K562 (cell line): ENCODE measurements at regions not wholly inside any gene's neighbourhood (a gene's known extent, or its start where the extent isn't known, plus 50 kb on each side); places are given as distances from the start of the nearest gene placed in this dataset.

Experiments
- ASH1L ChIP-seq: fragments of 450-650 bp; IDR thresholded peaks from 2 replicates; pipeline ENCODE4 v1.6.1; 2018; ENCODE audit warnings: borderline replicate concordance, mild to moderate bottlenecking, low read depth; ENCODE audit not compliant: partially characterized antibody
- CREB1 ChIP-seq, 2 experiments: sonication (generic) in 1 of 2; formaldehyde crosslinking in 1 of 2; IDR thresholded peaks; 2 replicates each; pipeline versions ENCODE4 v1.6.1 to v1.8.0; 2012 to 2022; ENCODE audit warnings: inconsistent platforms in 1 of 2, mild to moderate bottlenecking in 1 of 2, missing genetic modification reagents in 1 of 2, moderate library complexity in 1 of 2
- CTBP1 ChIP-seq: fragments of 450-650 bp; IDR thresholded peaks from 2 replicates; pipeline ENCODE4 v1.6.1; 2016; ENCODE audit warnings: borderline replicate concordance
- KDM5B ChIP-seq: fragments of 200-600 bp; sonication (generic); IDR thresholded peaks from 2 replicates; pipeline ENCODE4 v1.6.1; 2012; ENCODE audit warnings: low read depth, mild to moderate bottlenecking, moderate library complexity, low read length, control low read depth, inconsistent platforms; ENCODE audit not compliant: insufficient replicate concordance
- MAZ ChIP-seq, 2 experiments: fragments of 450-650 bp in 1 of 2; sonication (generic) in 1 of 2; formaldehyde crosslinking; IDR thresholded peaks in 1 of 2; conservative IDR thresholded peaks in 1 of 2; 2 replicates each; pipeline versions ENCODE4 v1.4.0 to v1.5.0; 2020; ENCODE audit warnings: mild to moderate bottlenecking in 1 of 2, missing genetic modification reagents in 1 of 2
- PHF8 ChIP-seq: fragments of 200-600 bp; sonication (generic); IDR thresholded peaks from 2 replicates; pipeline ENCODE4 v1.6.1; 2012; ENCODE audit warnings: mixed run types, mild to moderate bottlenecking, inconsistent platforms, low read length, moderate library complexity, borderline replicate concordance
- POLR2AphosphoS5 ChIP-seq: IDR thresholded peaks from 2 replicates; pipeline ENCODE4 v1.6.1; 2011; ENCODE audit warnings: mild to moderate bottlenecking, low read depth, low read length, moderate library complexity; ENCODE audit not compliant: control insufficient read depth, insufficient read depth
- POLR2G ChIP-seq: fragments of 200-400 bp; formaldehyde crosslinking; IDR thresholded peaks from 2 replicates; pipeline ENCODE4 v1.6.1; 2017; ENCODE audit warnings: low read depth, mild to moderate bottlenecking, antibody characterized with exemption, low read length, moderate library complexity
- RBFOX2 ChIP-seq: fragments of 200-400 bp; formaldehyde crosslinking; IDR thresholded peaks from 2 replicates; pipeline ENCODE4 v1.6.1; 2017; ENCODE audit warnings: low read depth, mild to moderate bottlenecking, low read length, moderate library complexity
- RFX7 ChIP-seq: fragments of 250-450 bp; sonication (Bioruptor Pico); IDR thresholded peaks from 2 replicates; pipeline ENCODE4 v1.5.1; 2021; ENCODE audit warnings: mild to moderate bottlenecking
- SPI1 ChIP-seq: IDR thresholded peaks from 2 replicates; pipeline ENCODE4 v1.6.1; 2011; ENCODE audit warnings: low read depth, low read length, control low read depth, borderline replicate concordance
- TF ChIP-seq, protein P1 (sequence below): fragments of 250-450 bp; sonication (Bioruptor Pico); IDR thresholded peaks from 2 replicates; pipeline ENCODE4 v1.4.0; 2020; ENCODE audit warnings: mild to moderate bottlenecking, moderate library complexity
- TF ChIP-seq, protein P2 (sequence below), 2 experiments: IDR thresholded peaks; 2 replicates each; pipeline ENCODE4 v1.6.1; 2012; ENCODE audit warnings: improper control_type of control experiment in 2 of 2, low read depth in 2 of 2, low read length in 2 of 2, borderline replicate concordance in 1 of 2
- TF ChIP-seq, protein P3 (sequence below), 3 experiments: fragments of 200-800 bp in 1 of 3; sonication (Bioruptor generic) in 1 of 3; sonication (generic) in 1 of 3; formaldehyde crosslinking in 1 of 3; IDR thresholded peaks; 2 replicates each; pipeline versions ENCODE4 v1.6.1 to v1.8.0; 2016 to 2022; ENCODE audit warnings: mild to moderate bottlenecking in 2 of 3, missing compliant biosample characterization in 2 of 3, missing genetic modification characterization in 2 of 3, missing genetic modification reagents in 1 of 3

DNA sequence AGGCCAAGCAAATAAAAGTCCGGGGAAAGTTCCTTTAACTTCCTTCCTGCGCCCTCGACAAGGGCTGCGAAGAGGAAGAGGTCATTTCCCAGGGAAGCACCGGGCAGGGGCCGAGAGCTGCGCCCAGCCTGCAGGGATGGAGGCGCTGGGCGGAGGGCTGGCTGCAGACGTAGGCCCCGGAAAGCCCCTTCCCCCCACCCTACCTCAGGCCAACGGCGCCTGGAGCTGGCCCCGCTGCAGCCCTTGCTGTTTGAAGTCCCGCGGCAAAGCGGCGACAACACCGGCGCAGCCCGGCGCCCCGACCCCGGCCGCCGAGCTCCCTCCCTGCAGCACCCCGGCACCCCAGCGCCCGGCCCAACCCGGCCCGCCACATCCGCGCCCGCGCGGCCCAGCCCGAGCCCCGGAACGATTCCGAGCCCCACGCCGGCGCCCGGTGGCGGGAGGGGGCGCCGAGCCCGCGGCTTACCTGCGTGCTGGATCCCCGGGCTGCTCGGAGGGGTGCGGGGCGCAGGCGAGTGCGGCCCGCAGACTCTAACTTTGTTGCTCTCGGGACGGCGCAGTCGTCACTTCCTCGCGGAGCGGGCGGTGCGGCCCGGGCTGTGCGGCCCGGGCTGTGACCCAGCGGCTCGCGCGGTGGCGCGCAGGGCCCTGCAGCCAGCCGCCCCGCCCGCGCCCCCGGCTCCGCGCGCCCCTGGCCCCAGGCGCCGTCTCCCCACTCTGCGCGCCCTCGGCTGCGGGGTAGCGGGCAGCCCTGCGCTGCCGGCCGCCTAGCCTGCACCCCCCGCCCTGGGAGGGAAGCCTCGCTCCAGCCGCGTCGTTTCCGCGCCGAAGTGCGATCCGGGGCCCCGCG is 64.8 kb upstream of the PTGR2 start (continued):
- TF ChIP-seq, protein P1, sequence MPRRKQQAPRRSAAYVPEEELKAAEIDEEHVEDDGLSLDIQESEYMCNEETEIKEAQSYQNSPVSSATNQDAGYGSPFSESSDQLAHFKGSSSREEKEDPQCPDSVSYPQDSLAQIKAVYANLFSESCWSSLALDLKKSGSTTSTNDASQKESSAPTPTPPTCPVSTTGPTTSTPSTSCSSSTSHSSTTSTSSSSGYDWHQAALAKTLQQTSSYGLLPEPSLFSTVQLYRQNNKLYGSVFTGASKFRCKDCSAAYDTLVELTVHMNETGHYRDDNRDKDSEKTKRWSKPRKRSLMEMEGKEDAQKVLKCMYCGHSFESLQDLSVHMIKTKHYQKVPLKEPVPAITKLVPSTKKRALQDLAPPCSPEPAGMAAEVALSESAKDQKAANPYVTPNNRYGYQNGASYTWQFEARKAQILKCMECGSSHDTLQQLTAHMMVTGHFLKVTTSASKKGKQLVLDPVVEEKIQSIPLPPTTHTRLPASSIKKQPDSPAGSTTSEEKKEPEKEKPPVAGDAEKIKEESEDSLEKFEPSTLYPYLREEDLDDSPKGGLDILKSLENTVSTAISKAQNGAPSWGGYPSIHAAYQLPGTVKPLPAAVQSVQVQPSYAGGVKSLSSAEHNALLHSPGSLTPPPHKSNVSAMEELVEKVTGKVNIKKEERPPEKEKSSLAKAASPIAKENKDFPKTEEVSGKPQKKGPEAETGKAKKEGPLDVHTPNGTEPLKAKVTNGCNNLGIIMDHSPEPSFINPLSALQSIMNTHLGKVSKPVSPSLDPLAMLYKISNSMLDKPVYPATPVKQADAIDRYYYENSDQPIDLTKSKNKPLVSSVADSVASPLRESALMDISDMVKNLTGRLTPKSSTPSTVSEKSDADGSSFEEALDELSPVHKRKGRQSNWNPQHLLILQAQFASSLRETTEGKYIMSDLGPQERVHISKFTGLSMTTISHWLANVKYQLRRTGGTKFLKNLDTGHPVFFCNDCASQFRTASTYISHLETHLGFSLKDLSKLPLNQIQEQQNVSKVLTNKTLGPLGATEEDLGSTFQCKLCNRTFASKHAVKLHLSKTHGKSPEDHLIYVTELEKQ = no peak
- TF ChIP-seq PHF8 (peak; percentile 61; the same call in 1 of the 2 replicates), CTBP1 (peak; percentile 16; the same call in 1 of the 2 replicates), POLR2AphosphoS5 (peak; percentile 30; the same call in 1 of the 2 replicates), CREB1 (IDR thresholded peaks at IDR 0.05) (peak; percentile 17; the same call in 1 of the 2 replicates), CREB1 (CRISPR knock-in tag; IDR thresholded peaks at IDR 0.05) (no peak), KDM5B (peak; percentile 40), ASH1L (no peak), RFX7 (CRISPR knock-in tag) (no peak), SPI1 (peak; percentile 29; the same call in 1 of the 2 replicates), MAZ (CRISPR knock-in tag; conservative IDR thresholded peaks at IDR 0.05 in 1 of 2, IDR thresholded peaks at IDR 0.05 in 1 of 2) (0 out of 4 replicates have a peak, but pooled peaks of 1 of the 2 experiments have one; percentile 54), POLR2G (peak; percentile 82), RBFOX2 (peak; percentile 75)
- TF ChIP-seq, protein P2, sequence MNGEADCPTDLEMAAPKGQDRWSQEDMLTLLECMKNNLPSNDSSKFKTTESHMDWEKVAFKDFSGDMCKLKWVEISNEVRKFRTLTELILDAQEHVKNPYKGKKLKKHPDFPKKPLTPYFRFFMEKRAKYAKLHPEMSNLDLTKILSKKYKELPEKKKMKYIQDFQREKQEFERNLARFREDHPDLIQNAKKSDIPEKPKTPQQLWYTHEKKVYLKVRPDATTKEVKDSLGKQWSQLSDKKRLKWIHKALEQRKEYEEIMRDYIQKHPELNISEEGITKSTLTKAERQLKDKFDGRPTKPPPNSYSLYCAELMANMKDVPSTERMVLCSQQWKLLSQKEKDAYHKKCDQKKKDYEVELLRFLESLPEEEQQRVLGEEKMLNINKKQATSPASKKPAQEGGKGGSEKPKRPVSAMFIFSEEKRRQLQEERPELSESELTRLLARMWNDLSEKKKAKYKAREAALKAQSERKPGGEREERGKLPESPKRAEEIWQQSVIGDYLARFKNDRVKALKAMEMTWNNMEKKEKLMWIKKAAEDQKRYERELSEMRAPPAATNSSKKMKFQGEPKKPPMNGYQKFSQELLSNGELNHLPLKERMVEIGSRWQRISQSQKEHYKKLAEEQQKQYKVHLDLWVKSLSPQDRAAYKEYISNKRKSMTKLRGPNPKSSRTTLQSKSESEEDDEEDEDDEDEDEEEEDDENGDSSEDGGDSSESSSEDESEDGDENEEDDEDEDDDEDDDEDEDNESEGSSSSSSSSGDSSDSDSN (IDR thresholded peaks at IDR 0.05; ENCODE audit: borderline replicate concordance in 1 of 2, low read depth in 2 of 2, low read length in 2 of 2) = peak; percentile 78 to 80; a peak in 3 of 4 replicates
- TF ChIP-seq, protein P3, sequence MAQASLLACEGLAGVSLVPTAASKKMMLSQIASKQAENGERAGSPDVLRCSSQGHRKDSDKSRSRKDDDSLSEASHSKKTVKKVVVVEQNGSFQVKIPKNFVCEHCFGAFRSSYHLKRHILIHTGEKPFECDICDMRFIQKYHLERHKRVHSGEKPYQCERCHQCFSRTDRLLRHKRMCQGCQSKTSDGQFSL (CRISPR knock-in tag; IDR thresholded peaks at IDR 0.05) = peak; percentile 48; the same call in 1 of the 2 replicates
- TF ChIP-seq, protein P3 (tag; IDR thresholded peaks at IDR 0.05) = 0 out of 4 replicates have a peak, but pooled peaks of 1 of the 2 experiments have one; percentile 39
